ENCODE measurements at regions not wholly inside any gene's neighbourhood (a gene's known extent, or its start where the extent isn't known, plus 50 kb on each side); places are given as distances from the start of the nearest gene placed in this dataset.

DNA sequence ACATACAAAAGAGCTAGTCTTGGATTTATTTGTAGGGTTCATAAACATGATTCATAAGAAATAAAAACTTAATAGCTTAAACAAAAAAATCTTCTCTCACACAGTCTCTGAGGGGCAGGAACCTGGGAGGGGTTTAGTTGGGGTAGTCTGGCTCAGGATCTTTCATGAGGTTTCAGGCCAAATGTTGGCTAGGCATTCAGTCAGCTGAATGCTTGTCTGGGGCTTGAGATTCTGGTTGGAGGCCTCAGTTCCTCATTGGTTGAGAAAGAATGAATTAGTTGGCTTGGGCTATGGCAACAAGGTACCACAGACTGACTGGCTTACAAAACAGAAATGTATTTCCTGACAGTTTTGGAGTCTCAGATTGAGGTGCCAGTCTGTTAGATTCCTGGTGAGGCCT is 74.3 kb downstream of the ANKRD7 start:
- DNase-seq (ENCODE audit: low read depth): no peak

DNA sequence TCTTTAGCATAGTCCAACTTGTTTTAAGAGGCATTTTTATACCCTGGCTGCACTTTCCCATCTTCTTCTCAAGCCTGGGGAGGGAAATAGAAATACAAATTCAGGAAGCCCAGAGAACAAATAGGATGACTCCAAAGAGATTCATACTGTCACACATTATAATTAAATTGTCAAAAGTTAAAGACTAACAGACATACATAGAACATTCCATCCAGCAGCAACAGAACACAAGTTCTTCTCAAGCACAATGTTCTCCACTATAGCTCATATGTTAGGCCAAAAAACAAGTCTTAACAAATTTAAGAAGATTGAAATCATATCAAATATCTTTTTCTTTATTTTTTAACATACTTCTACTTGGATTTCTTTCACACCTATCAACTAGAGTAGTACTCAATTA is 75.7 kb downstream of the ANKRD7 start:
- DNase-seq (ENCODE audit: low read depth): no peak

DNA sequence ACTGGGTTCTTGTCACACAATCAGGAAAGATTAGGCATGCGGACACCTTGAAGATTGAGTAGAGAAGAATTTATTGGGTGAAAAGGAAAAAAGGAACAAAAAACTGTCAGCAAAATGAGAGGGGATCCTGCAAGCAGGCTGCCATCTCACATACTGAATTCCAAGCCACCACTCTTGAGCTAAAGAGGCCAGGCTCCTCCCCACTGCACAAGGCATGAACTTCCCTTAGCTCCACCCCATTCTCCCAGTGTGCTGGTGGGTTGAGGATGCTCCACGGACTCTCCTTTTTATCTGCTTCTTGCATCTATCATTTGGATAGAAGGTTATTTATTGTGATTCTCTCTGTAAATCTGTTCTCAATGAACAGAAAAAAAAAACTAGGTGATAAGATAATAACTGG is 79.6 kb downstream of the ANKRD7 start:
- no peak for DNase-seq (ENCODE audit: low read depth)

DNA sequence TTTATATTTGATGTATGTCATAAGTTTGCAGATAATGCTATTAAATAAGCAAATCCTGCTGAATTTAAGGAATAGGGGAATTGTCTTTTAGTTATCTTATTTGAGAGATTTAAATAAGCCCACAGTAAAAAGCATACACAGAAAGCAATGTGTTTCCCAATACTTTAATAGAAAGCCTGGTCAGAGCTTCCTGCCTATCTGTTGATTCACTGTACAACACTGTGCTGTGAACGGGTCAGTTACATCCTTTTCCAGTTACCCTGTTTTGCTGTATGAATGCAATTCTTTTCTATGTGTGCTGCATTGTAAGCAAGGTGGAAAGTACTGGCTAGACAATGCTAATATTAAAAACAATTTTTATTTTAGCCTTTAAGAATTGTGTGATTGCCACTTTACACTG is 81.2 kb downstream of the ANKRD7 start:
- DNase-seq (ENCODE audit: low read depth): no peak

DNA sequence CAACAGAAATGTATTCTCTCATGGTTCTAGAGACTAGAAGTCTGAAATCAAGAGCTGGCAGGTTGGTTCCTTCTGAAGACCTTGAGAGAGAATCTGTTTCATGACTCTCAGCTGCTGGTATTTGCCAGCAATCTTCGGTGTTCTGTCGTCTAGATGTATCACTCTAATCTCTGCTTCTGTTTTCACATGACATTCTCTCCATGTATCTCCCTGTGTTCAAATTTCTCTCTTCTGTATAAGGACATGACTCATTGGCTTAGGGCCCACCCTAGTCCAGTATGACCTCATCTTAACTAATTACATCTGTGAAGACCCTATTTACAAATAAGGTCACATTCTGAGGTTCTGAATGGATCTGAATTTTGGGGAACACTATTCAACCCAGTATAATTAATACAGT is 82.3 kb downstream of the ANKRD7 start:
- DNase-seq (ENCODE audit: low read depth): peak; percentile 27

DNA sequence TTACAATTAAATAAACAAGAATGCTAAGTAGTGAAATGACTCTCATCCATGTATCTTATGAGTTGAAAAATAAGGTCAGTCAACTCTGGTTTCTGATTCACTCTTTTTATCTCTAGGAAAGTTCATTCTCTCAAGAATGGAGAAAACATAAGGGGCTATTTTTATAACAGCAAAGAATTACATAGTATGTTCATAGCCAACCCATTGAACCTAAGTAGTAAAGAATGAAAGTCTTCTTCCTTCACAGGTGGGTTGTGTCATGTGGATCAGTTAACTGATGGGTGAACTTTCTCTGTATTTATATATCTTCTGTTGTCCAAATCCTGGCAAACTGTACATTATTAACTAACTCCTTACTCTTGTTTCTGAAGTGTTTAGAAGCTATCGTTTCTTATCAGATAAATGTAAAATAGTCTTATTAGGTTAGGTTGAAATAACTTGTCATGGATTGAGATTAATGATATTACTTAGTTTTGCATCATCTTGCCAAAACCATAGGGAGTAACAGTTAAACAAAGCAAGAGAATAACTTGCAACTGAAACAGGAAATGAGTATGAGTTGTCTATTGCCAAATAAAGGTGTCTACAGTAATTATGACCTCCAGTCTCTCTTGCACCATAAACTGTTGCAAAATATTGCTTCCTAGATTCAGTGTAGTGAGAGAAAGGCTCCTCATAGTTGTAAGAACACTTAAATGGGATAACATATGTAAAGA is 86.8 kb downstream of the ANKRD7 start:
- DNase-seq (ENCODE audit: low read depth): no peak

DNA sequence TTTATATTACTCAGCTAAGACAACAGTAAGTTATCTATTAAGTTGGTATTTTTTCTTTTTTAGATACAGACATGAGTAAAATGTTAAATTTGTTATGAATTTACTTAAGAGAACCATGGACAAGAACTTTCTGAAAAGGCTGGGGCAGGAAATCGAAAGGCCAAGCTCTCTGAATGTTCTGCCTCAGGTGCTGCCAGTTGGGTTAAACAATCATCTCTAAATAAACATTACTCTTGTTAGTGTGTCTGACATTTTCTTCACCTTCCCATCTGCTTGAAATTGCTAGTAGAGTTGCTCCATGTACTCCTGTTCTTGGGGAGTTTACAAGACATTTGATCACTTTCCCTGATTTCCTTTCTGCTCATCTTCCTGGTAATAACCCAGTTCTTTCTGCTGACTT is 87.5 kb downstream of the ANKRD7 start:
- no peak for DNase-seq (ENCODE audit: low read depth)

DNA sequence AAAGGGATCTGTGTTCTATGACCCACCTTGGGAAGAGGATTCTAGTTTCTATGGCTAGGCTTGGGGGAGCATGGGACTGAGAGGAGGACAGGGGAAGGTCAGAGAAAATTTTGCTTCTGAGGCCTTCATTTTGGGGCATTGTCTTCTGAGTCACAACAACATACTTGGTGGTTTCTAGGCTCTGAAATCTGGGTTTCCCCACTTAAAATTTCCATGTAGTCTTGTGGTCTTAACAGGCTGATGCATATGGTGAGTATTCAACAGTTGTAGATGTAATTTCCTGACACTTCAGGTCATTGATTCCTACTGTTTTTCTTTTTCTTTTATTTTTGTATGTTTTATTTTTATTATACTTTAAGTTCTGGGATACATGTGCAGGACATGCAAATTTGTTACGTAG is 88.5 kb downstream of the ANKRD7 start:
- DNase-seq (ENCODE audit: low read depth): no peak

DNA sequence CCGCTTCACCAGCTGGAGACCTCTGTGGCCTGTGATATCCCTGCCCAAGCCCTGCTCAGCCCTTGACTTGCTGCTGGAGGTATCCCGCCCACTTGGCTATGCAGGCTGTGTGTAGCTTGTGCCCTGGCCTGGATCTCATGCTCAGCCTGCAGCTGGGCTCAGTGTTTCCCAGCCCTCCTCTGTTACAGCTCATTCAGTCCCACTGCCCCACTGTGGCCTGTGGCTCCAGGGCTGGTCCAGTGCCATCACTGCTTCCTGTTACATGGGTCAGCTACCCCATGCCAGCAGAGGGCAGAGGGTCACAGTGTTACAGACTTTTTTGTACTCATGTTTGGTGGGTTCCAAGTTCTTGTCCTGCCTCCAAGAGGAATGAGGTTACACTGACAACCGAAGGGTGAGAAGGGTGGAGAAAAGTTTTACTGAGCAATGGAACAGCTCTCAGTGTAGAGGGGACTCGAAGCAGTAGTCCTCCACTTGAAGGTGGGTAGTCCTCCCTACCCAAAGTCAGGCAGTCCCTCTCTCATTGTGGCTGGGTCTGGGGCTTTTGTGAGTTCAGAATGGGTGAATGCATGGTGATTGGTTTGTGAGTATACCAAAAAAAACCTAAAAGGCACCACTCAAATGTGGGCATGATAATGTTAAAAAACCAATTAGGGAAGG is 100.4 kb downstream of the ANKRD7 start:
- DNase-seq (ENCODE audit: low read depth): no peak

DNA sequence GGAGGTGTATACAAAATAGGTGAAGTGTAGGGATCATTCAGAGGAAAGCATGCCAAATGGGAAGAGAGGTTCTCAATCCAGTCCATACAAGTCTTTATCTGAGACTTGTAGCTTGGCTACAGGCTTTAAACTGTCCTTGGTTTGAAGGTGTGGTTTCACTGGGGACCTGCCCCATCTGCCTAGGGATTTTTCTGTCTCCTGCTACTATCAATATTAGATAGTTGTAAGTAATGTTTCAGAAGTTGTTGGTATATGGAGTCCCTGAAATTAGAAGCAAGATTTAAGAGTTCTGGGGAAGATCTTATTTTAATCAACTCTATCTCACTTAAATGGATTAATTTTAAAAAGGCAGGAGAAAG is 100.9 kb downstream of the ANKRD7 start:
- DNase-seq (ENCODE audit: low read depth): no peak

DNA sequence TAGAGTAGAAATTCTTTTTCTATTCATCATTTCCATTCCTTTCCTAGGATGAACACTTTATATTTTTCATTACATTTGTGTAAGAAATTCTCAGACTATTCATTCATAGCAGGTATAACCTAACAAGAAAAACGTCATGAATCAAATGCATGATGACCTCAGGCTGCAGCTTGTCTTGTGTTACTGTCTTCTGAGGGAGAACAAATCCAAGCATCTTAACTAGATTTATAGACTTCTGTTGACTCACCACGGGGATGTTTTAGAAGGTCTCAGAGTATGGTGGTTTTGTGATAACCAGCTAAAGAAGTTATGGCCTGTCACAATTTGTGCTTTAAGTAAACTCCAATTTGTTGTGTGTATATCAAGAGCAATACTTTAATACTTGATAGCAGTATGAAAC is 102.7 kb downstream of the ANKRD7 start:
- DNase-seq (ENCODE audit: low read depth): no peak

DNA sequence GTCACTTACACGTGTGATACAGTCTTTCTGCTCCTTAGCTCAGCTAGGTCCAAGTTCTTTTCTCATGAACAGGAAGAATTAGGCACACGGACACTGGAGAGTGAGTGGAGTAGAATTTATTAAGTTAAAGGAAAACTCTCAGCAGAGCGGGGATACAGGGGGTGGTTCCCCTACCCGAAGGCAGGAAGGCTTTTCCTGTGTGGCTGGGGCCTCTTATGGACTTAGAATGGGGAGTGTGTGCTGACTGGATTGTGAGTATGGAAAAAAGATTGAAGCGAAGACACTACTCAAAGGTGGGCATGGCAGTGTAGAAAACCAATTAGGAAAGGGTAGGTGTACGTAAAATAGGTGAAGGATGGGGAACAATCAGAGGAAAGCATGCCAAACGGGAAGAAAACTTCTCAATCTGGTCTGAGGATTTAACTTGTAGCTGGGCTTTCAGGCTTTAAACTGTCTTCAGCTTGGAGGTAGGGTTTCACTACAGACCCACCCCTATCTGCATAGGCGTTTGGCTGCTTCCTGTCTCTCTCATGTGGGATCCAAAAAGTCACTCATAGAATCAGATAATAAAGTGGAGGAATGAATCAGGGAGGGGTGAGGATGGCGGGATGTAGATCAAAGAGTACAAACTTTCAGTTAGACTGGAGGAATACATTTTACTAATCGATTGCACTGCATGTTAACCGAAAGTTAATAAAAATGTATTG is 104.2 kb downstream of the ANKRD7 start:
- no peak for DNase-seq (ENCODE audit: low read depth)

DNA sequence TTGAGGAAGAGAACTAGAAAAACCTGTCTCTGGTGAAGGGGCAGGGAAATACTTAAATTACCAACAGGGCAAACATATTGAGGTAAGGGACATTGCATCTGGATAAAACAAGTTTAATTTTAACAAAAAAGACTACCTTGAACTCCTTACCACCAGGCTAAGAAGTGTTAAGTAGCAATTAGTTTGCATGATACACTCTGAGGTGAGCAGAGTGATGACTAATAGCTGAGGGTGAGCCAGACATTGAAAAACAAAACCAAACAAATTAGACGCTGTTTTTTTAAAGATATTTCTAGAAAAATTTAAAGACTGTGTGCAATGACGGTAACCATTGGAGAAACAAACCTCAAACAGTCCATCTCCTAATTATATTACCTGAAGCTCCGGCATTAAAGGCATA is 105.9 kb downstream of the ANKRD7 start:
- no peak for DNase-seq (ENCODE audit: low read depth)

DNA sequence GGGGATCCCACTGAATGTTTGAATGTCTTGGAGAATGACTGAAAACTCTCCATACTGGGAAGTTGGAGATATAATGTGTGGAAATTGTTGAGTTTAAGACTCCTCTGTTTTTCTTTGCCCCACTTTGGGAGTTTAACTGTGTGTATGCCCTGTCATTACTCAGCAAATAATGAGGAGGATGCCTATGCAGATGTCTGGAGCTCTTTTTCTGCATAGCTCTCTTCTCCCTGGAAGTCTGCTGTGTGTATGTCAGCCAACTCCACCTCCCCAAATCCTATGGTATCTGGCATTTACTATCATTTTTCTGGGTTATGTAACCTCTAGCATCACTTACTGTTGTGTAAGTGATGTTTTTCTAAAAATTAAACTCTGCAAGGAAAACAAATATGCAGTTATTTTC is 122.2 kb downstream of the ANKRD7 start:
- no peak for DNase-seq (ENCODE audit: low read depth)

DNA sequence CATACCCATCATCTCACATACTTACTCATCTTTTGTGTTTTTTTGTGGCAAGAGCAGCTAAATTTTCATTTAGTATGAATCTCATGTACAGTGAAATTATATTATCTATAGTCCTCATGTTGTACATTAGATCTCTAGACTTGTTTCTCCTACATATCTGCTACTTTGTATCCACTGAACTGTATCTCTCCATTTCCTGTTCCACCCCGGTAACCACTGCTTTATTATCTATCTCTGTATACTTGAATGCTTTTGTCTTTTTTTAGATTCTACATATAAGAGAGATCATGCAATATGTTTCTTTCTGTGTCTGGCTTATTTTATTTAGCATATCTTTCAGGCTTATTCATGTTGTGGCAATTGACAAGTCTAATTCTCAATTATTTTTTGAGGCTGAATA is 125.1 kb downstream of the ANKRD7 start:
- no peak for DNase-seq (ENCODE audit: low read depth)

DNA sequence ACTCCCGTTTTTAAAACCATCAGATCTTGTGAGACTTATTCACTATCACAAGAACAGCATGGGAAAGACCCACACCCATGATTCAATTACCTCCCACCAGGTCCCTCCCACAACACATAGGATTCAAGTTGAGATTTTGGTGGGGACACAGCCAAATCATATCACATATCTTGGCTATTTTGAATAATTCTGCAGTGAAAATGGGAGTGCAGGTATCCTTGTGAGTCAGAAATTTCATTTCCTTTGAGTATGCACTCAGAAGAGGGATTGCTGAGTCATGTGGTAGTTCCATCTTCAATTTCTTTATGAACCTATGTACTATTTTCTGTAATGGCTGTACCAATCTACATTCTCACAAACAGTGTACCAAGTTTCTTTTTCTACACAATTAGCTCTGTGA is 125.8 kb downstream of the ANKRD7 start:
- no peak for DNase-seq (ENCODE audit: low read depth)

DNA sequence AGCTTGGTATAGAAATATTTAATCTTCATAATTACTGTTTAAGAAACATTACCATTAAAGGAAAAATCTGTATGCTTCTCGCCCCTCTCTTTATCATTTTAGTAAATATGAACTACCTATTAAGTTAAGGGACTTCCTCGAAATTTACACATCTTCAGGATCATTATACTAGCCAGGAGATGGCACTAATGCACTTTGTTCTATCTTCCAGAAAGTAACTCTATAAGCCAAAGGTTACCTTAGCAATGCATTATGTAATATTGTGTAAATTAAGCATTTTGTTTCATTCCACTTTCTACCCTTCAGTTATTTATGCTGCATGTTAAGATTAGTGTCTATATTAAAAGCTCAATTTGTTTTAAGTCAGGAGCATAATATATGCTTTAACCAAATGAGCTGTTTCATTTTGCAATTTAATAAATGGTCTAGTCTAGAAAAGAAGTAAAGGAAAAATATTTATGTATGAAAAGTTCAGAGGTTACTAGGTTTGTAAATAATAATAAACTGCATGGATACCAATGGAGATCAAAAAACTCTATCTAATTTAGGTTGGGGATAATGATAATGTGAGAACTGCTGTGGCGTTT is 128.5 kb downstream of the ANKRD7 start:
- peak; percentile 1 for DNase-seq (ENCODE audit: low read depth)

DNA sequence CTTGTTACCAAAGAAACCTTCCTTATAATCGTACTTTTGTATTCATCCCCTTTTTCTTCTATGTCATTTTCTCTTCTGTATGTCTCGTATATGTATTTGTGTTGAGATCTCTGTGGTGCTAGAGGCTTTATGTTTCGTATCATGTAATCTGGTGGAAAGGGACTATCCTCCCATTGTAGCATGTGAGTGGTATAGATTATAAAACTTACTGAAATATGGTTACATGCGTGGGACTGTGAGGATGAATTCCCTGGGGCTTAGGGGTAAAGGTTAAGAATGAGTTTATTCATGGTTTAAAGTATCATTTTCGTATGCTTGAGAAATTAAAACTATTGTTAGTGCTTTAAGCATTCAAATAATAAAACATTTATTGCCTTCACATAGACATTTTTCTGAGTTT is 141.9 kb downstream of the ANKRD7 start:
- DNase-seq (ENCODE audit: low read depth): no peak

DNA sequence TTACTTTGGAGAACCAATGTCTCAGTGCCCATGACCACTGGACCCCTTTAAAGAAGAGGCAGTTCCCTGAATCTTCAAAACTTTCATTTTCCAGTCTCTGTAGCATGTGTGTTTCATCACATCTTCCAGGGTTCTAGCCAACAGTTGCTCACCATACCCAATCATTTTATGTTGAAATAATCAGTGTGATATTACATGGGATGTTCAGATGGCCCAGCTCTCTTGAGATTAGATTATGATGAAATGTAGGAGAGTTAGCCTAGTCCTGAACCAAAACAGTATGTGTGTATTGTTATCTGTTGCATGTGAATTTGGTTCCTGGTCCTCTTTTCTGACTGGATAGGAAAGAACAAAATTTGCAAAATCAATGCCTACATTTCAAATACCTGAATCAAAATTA is 144.5 kb downstream of the ANKRD7 start:
- no peak for DNase-seq (ENCODE audit: low read depth)

DNA sequence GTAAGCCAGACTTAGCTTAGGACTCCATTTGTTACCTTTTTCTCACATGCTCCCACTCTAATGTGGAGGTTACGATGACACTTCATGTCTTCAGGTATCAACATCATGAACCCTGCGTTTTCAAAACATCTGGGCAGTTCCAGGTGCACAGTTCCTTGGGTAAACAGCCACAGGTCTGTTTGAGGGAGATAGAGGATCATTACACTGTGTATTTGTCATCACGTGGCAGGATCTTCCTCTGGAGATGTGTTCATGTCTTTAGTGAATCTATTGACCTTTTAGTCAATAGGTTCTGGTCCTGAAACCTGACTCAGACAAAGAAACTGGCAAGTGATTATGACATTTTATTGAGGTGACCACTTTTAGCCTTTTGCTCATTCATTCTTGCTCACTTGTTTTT is 145.5 kb downstream of the ANKRD7 start:
- DNase-seq (ENCODE audit: low read depth): no peak

DNA sequence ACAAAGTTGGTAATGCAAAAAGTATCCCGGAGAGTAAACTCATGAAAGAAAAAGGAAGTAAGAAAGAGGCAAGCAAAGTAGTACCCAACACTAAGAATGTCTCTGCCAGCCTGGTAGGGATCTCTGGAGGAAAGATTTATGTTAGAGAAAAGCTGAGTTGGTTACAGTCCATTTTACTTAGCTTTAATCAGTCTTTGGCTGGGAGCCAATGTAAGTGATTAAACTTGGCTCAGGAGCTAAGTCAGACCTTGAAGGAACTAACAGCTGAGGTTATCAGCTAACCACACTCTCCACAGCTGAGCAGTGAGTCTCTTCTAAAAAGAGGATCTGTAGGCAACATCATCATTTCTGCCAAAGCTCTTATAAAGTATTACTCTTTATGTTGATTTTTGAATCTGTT is 148.0 kb downstream of the ANKRD7 start:
- peak; percentile 27 for DNase-seq (ENCODE audit: low read depth)

DNA sequence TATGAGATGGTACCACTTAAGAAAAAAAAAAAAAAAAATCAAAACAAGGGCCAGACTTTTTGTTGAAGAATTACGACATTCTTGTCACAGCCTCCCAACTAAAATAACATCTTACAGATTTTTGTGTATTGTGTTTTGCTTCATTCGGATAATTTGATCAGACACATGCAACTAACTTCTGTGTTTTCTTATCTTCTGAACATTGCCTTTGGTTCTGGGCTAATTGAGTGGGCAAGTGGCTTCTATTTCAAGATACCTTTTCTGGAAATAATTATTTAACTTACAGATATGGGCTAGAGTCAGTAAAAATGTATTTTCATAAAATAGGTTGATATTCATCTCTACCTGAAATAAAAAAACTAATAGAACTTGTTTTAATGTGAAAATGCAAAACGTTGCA is 165.1 kb downstream of the ANKRD7 start:
- no peak for DNase-seq (ENCODE audit: low read depth)

DNA sequence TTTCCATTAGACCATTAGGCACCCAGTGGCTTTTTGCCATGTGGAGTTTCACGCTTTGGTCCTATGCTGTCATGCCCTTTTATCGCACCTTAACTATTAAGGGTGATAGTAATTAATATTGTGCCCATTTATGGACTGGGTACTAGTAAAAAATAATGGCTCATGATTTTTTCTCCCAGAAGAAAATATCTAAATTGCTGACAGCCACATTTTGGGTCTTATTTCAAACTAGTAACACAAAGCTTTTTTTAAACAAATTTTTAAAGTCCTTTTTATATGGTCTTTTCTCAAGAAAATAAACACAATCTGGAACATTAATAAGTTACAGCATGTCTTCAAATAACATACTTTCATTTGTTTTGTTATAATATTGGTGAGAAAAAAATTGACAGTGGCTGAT is 179.7 kb downstream of the ANKRD7 start:
- no peak for DNase-seq (ENCODE audit: low read depth)
